Mammary epithelial cell (primary cell): ENCODE measurements at regions not wholly inside any gene's neighbourhood (a gene's known extent, or its start where the extent isn't known, plus 50 kb on each side); places are given as distances from the start of the nearest gene placed in this dataset.

Source experiments
- EZH2 ChIP-seq: IDR thresholded peaks from 2 replicates; pipeline ENCODE4 v1.6.1; 2012; ENCODE audit warnings: low read length, inconsistent platforms, borderline replicate concordance
- TF ChIP-seq, protein P1 (sequence below), 2 donors: IDR thresholded peaks in 1 of 2; conservative IDR thresholded peaks in 1 of 2; 2 replicates each; pipeline ENCODE4 v1.5.1; 2011 to 2012; ENCODE audit warnings: inconsistent platforms in 2 of 2, low read length in 2 of 2, mild to moderate bottlenecking in 2 of 2, control low read depth in 1 of 2, low read depth in 1 of 2; ENCODE audit not compliant: insufficient read depth in 1 of 2; ENCODE audit errors: extremely low read depth in 1 of 2

GRCh38 chr16:85418978-85419491, 194.1 kb upstream of the GSE1 start:
- TF ChIP-seq, protein P1, sequence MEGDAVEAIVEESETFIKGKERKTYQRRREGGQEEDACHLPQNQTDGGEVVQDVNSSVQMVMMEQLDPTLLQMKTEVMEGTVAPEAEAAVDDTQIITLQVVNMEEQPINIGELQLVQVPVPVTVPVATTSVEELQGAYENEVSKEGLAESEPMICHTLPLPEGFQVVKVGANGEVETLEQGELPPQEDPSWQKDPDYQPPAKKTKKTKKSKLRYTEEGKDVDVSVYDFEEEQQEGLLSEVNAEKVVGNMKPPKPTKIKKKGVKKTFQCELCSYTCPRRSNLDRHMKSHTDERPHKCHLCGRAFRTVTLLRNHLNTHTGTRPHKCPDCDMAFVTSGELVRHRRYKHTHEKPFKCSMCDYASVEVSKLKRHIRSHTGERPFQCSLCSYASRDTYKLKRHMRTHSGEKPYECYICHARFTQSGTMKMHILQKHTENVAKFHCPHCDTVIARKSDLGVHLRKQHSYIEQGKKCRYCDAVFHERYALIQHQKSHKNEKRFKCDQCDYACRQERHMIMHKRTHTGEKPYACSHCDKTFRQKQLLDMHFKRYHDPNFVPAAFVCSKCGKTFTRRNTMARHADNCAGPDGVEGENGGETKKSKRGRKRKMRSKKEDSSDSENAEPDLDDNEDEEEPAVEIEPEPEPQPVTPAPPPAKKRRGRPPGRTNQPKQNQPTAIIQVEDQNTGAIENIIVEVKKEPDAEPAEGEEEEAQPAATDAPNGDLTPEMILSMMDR (conservative IDR thresholded peaks at IDR 0.05 in 1 of 2, IDR thresholded peaks at IDR 0.05 in 1 of 2; ENCODE audit: extremely low read depth in 1 of 2, insufficient read depth in 1 of 2, low read depth in 1 of 2, low read length in 2 of 2), result peak in 1 of 2 donors; percentile 8
- no peak for TF ChIP-seq EZH2
